ENCODE measurements at regions not wholly inside any gene's neighbourhood (a gene's known extent, or its start where the extent isn't known, plus 50 kb on each side); places are given as distances from the start of the nearest gene placed in this dataset.

GRCh38 chr12:76263696-76264095 lies 84.5 kb downstream of the BBS10 start:
- H3K9ac ChIP-seq (ENCODE audit: low read length): no peak overlapping the region
- no peak overlapping the region for H3K4me2 ChIP-seq (replicated peaks; ENCODE audit: low read depth, low read length, poor library complexity, severe bottlenecking)
- no peaks in the 10 kb centered on the region for H3K4me1 ChIP-seq (ENCODE audit: control insufficient read depth in 2 of 2, insufficient read depth in 2 of 2, low read length in 2 of 2)
- H3K9me3 ChIP-seq (ENCODE audit: control extremely low read depth in 1 of 3, control insufficient read depth in 2 of 3, insufficient read depth in 1 of 3, low read length in 2 of 3): no peaks in the 10 kb centered on the region
- intact Hi-C loops (cut with micrococcal nuclease): no loop called here
- 58% methylated on average over 2 of the region's 7 CpGs for WGBS (ENCODE audit: insufficient coverage)
- ChIA-PET POLR2A (no interaction called here), CTCF (no interaction called here)
- ATAC-seq (ENCODE audit: low read depth) (no peak), DNase-seq (no peak)
- Mint-ChIP-seq H3K27me3 (peaks cover 30% of the 10 kb centered on the region), H3K4me3 (no peak overlapping the region), H3K9me3 (ENCODE audit: insufficient read depth) (no peaks in the 10 kb centered on the region), H3K27ac (no peak overlapping the region), H3K4me1 (no peaks in the 10 kb centered on the region)
- H3K79me2 ChIP-seq (ENCODE audit: control insufficient read depth, insufficient read depth, low read length): no peaks in the 10 kb centered on the region
- TF ChIP-seq CTCF (IDR thresholded peaks at IDR 0.05) (no peak), EZH2 (IDR thresholded peaks at IDR 0.05; ENCODE audit: borderline replicate concordance, insufficient read depth, low read depth, low read length, poor library complexity, severe bottlenecking) (no peak)
- no peak overlapping the region for H3K4me3 ChIP-seq (ENCODE audit: control extremely low read depth in 1 of 5, extremely low read depth in 1 of 5, insufficient read depth in 1 of 5, low read depth in 2 of 5, low read length in 4 of 5)
- peaks cover 0 to 10% (median 2%) of the 10 kb centered on the region in 4 experiments for H3K27me3 ChIP-seq (replicated peaks in 1 of 4; ENCODE audit: control extremely low read depth in 1 of 4, control insufficient read depth in 3 of 4, insufficient read depth in 4 of 4, low read length in 3 of 4)
- H2AFZ ChIP-seq (ENCODE audit: insufficient read depth, low read depth, low read length, poor library complexity, severe bottlenecking): no peak overlapping the region
- H3K36me3 ChIP-seq (replicated peaks in 1 of 2; ENCODE audit: control extremely low read depth in 1 of 2, control insufficient read depth in 1 of 2, extremely low read depth in 1 of 2, insufficient read depth in 2 of 2, low read length in 1 of 2): no peaks in the 10 kb centered on the region
- no peaks in the 10 kb centered on the region for H4K20me1 ChIP-seq (ENCODE audit: control insufficient read depth, insufficient read depth, low read length, poor library complexity, severe bottlenecking)
- no peak overlapping the region for H3K27ac ChIP-seq (ENCODE audit: low read length in 2 of 2)

GRCh38 chr12:76260390-76260748 lies 87.8 kb downstream of the BBS10 start:
- Histone ChIP-seq H3K4me1 (ENCODE audit: control insufficient read depth in 2 of 2, insufficient read depth in 2 of 2, low read length in 2 of 2) (no peaks in the 10 kb centered on the region), H3K4me2 (replicated peaks; ENCODE audit: low read depth, low read length, poor library complexity, severe bottlenecking) (no peak overlapping the region), H3K4me3 (ENCODE audit: control extremely low read depth in 1 of 5, extremely low read depth in 1 of 5, insufficient read depth in 1 of 5, low read depth in 2 of 5, low read length in 4 of 5) (no peak overlapping the region), H4K20me1 (ENCODE audit: control insufficient read depth, insufficient read depth, low read length, poor library complexity, severe bottlenecking) (no peaks in the 10 kb centered on the region), H3K79me2 (ENCODE audit: control insufficient read depth, insufficient read depth, low read length) (no peaks in the 10 kb centered on the region), H3K27ac (ENCODE audit: low read length in 2 of 2) (no peak overlapping the region), H3K9me3 (ENCODE audit: control extremely low read depth in 1 of 3, control insufficient read depth in 2 of 3, insufficient read depth in 1 of 3, low read length in 2 of 3) (no peaks in the 10 kb centered on the region), H2AFZ (ENCODE audit: insufficient read depth, low read depth, low read length, poor library complexity, severe bottlenecking) (no peak overlapping the region), H3K9ac (ENCODE audit: low read length) (no peak overlapping the region), H3K36me3 (replicated peaks in 1 of 2; ENCODE audit: control extremely low read depth in 1 of 2, control insufficient read depth in 1 of 2, extremely low read depth in 1 of 2, insufficient read depth in 2 of 2, low read length in 1 of 2) (no peaks in the 10 kb centered on the region), H3K27me3 (replicated peaks in 1 of 4; ENCODE audit: control extremely low read depth in 1 of 4, control insufficient read depth in 3 of 4, insufficient read depth in 4 of 4, low read length in 3 of 4) (peaks cover 0 to 4% (median 2%) of the 10 kb centered on the region in 4 experiments)
- H3K9me3 Mint-ChIP-seq (ENCODE audit: insufficient read depth): no peaks in the 10 kb centered on the region
- H3K4me1 Mint-ChIP-seq: no peaks in the 10 kb centered on the region
- DNase-seq: no peak
- intact Hi-C loops (cut with micrococcal nuclease): no loop called here
- WGBS (ENCODE audit: insufficient coverage): 80% methylated on average over 1 of the region's 1 CpG
- H3K27ac Mint-ChIP-seq: no peak overlapping the region
- H3K27me3 Mint-ChIP-seq: peaks cover 14% of the 10 kb centered on the region
- H3K4me3 Mint-ChIP-seq: no peak overlapping the region
- no peak for ATAC-seq (ENCODE audit: low read depth)
- TF ChIP-seq EZH2 (IDR thresholded peaks at IDR 0.05; ENCODE audit: borderline replicate concordance, insufficient read depth, low read depth, low read length, poor library complexity, severe bottlenecking): no peak
- no peak for TF ChIP-seq CTCF (IDR thresholded peaks at IDR 0.05)
- POLR2A ChIA-PET: no interaction called here
- CTCF ChIA-PET: interaction anchor here (0.7 kb wide), 1 partner anchor 778 kb away, joined by 3 read pairs; no protein-coding TSS in a partner anchor
